Effector memory CD8-positive, alpha-beta T cell (primary cell): ENCODE measurements at regions not wholly inside any gene's neighbourhood (a gene's known extent, or its start where the extent isn't known, plus 50 kb on each side); places are given as distances from the start of the nearest gene placed in this dataset.

ENCODE experiments used
- ATAC-seq: fragments of 150-1000 bp; cut with Tn5 transposase; replicated peaks from 2 replicates; pipeline ENCODE4 v1.10.0; 2021; ENCODE audit warnings: mild to moderate bottlenecking, moderate library complexity
- DNase-seq, 3 experiments: peaks; one replicate each; pipeline ENCODE4 v3.0.0; 2021
- H3K27ac Mint-ChIP-seq, 2 donors: one replicate each; pipeline ENCODE4 v1.8.0; 2022; ENCODE audit warnings: mild to moderate bottlenecking in 2 of 2, mixed read lengths in 2 of 2, moderate library complexity in 2 of 2
- H3K27me3 Mint-ChIP-seq, 2 donors: one replicate each; pipeline ENCODE4 v1.8.0; 2022; ENCODE audit warnings: mixed read lengths in 2 of 2
- H3K36me3 Mint-ChIP-seq: one replicate; pipeline ENCODE4 v1.8.0; 2022; ENCODE audit warnings: mild to moderate bottlenecking, moderate library complexity, mixed read lengths; ENCODE audit not compliant: insufficient read depth
- H3K4me1 Mint-ChIP-seq, 2 donors: one replicate each; pipeline ENCODE4 v1.8.0; 2022; ENCODE audit warnings: low read depth in 2 of 2, mixed read lengths in 2 of 2
- H3K4me3 Mint-ChIP-seq, 2 donors: one replicate each; pipeline ENCODE4 v1.8.0; 2022; ENCODE audit warnings: mild to moderate bottlenecking in 2 of 2, mixed read lengths in 2 of 2, moderate library complexity in 2 of 2
- H3K9me3 Mint-ChIP-seq, 2 donors: one replicate each; pipeline ENCODE4 v1.8.0; 2022; ENCODE audit warnings: mixed read lengths in 2 of 2

DNA sequence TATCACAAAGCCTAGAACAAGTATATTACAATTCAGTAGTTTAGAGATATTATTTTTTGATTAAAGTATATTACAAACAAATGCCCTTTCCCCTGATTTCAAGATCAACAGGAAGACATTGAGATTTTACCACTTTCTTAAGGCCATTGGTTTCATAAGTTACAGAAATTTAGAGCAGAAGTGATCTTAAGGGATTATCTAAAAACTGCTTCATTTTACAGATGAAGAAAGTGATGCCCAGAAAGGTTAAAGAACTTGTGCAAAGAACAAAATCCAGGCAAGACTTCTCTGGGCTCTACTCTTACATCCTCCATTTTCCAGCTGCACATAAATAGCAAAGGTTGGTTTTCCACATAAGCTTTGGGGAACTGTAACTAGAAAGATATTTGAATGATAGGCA is 87.5 kb downstream of the DUSP6 start:
- DNase-seq (no peak), ATAC-seq (no peak)
- Mint-ChIP-seq H3K4me1 (peaks cover 0 to 4% of the 10 kb centered on the region in 2 donors), H3K36me3 (no peaks in the 10 kb centered on the region), H3K9me3 (no peaks in the 10 kb centered on the region), H3K4me3 (no peak overlapping the region), H3K27me3 (no peaks in the 10 kb centered on the region), H3K27ac (no peak overlapping the region)

DNA sequence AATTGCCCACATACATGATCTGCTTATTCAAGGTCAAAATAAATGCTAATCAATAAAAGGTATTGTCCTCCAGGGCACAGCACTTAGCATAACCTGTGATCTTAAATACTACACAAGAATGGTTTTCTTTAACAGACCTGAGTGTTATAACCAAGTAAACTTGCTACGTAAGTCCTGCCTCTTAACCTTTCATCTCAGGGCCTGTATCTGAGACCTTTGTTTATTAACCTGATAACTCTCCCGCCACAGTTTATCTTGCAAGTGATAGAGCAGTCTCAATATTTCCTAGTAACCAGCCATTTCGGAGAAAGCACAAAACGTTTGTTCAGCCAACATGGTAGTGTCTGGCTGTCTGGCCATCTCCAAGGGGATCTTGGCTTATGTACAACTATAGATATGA is 88.4 kb downstream of the DUSP6 start:
- H3K27me3 Mint-ChIP-seq, result no peaks in the 10 kb centered on the region
- no peaks in the 10 kb centered on the region for H3K36me3 Mint-ChIP-seq
- no peak for DNase-seq
- no peaks in the 10 kb centered on the region for H3K9me3 Mint-ChIP-seq
- ATAC-seq, result no peak
- peaks cover 0 to 4% of the 10 kb centered on the region in 2 donors for H3K4me1 Mint-ChIP-seq
- no peak overlapping the region for H3K4me3 Mint-ChIP-seq
- H3K27ac Mint-ChIP-seq, result no peak overlapping the region

DNA sequence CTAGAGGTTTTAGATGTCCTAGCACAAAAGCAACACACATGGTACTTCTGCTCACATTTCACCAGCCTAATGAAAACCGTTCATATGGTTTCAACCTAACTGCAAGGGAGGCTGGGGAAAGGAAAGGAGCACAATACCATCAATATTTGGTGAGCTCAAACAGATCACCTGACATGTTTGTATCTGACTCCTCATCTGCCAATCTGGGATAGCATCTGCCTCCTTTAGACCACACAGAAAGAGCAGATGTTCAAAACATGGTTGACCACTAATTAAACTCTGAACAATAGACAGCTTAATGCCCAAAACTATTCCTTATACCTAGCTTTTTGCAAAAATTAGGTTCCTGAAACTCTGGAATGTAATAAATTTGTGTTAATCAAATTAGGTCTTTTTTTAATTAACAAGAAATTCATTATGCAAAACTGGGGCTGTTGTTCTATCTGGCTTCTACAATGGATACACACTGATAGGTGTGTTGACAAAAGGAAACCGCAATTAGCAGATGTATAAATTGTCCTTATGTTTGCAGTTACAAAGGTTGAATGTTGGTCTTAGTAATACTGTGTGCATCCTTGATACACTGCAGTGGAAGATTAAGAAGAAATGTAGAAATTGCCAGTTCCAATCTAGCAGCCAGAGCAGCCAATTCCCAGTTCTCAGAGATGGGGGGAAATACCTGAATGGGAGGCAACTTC is 89.3 kb downstream of the DUSP6 start:
- DNase-seq (no peak), ATAC-seq (no peak)
- no peak overlapping the region for H3K4me3 Mint-ChIP-seq
- peaks cover 4 to 5% of the 10 kb centered on the region in 2 donors for H3K9me3 Mint-ChIP-seq
- no peak overlapping the region for H3K27ac Mint-ChIP-seq
- no peaks in the 10 kb centered on the region for H3K36me3 Mint-ChIP-seq
- peaks cover 0 to 4% of the 10 kb centered on the region in 2 donors for H3K4me1 Mint-ChIP-seq
- H3K27me3 Mint-ChIP-seq, result no peaks in the 10 kb centered on the region

DNA sequence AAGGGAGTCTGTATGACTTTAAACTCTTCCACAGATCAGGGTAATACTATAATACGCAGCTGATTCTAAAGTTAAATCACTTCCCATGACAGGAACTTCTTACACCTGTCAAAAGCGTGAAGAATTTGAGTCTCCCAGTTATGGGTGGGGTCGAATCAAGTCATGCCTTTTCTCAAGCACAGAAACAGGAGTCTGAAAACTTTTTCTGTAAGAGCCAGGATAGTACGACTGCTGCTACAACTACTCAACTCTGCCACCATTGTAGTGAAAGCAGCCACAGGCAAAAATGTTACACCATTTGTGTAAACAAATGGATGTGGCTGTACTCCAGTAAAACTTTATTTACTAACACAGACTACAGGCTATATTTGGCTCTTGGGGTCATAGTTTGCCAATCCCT is 90.3 kb downstream of the DUSP6 start:
- Mint-ChIP-seq H3K36me3 (no peaks in the 10 kb centered on the region), H3K27ac (no peak overlapping the region), H3K27me3 (no peaks in the 10 kb centered on the region), H3K9me3 (peaks cover 4 to 7% of the 10 kb centered on the region in 2 donors), H3K4me1 (peaks cover 0 to 4% of the 10 kb centered on the region in 2 donors), H3K4me3 (no peak overlapping the region)
- ATAC-seq, result no peak
- DNase-seq, result no peak

DNA sequence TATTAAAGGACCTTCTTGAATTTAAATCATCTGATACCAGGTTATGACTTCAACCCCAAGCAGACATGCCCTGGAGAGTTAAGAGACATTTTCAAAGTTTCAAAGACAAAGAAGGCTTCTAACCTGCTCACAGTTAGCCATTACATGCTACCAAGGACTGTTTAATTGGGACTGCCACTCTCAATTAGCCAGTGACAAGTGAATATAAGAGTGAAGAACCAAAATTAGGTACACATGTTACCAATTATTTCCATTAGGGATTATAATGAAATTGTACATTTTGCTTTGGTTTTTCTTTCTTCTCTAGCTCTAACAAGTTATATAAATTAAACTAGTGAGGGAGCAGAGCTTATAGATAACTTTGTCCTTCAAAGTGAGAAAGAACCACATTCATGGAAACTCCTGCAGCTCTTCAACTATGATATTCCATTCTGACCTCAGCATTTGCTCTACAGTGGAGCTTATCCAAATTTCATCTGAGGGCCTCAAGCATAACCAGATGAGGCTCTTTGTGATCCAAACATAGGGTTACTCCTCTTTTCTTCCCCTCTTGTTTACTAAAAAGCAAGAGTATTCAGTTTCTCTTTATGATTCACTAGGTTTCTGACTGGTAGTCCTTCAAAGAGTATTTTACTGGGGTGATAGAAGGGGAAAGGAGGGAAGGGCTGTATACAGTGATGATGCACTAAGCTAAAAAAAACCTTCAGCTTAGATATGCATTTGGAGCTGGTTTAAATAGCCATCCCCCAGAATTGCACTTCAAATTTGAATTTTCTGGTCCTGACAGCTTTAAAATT is 91.3 kb downstream of the DUSP6 start:
- Mint-ChIP-seq H3K9me3 (peaks cover 4 to 7% of the 10 kb centered on the region in 2 donors), H3K27ac (no peak overlapping the region), H3K4me3 (no peak overlapping the region), H3K36me3 (no peaks in the 10 kb centered on the region), H3K27me3 (no peaks in the 10 kb centered on the region), H3K4me1 (peaks cover 0 to 4% of the 10 kb centered on the region in 2 donors)
- ATAC-seq, result no peak
- DNase-seq, result no peak

DNA sequence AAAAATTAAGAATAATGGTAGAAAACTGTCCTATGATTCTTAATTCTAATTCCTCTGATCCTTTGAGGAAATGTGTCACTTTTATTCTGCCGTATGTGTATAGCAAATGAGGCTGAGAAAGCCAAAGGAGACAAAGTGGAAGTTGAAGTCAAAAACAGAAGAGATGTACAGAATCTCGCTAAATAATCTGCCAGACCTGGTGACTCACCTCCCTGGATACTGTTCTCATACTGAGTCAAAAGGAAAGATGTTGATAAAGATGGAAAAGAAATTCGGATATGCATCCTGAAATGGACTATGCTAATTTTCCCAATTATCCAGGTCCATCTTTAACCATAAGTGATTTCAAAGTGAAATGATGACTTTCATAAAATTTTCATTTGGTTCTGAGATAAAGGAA is 92.5 kb downstream of the DUSP6 start:
- Mint-ChIP-seq H3K27me3 (no peaks in the 10 kb centered on the region), H3K4me1 (peaks cover 0 to 4% of the 10 kb centered on the region in 2 donors), H3K27ac (no peak overlapping the region), H3K9me3 (peaks cover 4 to 7% of the 10 kb centered on the region in 2 donors), H3K36me3 (no peaks in the 10 kb centered on the region), H3K4me3 (no peak overlapping the region)
- DNase-seq (no peak), ATAC-seq (no peak)

DNA sequence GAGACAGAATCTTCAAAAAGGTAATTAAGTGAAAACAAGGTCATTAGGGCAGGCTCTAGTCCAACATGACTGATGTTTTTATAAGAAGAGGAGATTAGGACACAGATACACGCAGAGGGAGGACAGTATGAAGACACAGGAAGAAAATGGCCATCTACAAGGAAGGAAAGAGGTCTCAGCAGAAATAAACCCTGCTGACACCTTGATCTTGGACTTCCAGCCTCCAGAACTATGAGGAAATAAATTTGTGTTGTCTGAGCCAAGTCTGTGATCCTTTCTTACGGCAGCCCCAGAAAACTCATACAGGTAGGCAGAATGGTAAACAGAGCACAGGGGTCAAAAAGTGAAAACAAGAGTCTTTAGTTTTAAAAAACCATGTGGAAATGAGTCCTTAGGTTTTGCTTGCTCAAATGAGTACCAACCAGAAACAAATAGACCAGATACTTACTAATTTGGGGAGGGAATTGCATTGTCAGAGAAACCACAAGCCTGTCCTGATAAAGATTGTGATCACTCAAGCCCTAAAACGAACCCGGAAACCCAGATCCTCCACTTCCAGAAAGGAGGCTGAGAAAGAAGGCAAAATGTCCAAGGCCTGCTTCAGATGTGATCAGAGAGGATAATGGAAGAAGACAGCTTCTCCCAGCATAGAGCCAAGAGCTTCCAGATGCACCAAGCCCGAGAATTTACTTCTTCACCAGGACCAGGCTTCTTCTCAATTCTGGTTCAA is 93.9 kb downstream of the DUSP6 start:
- H3K4me1 Mint-ChIP-seq, result peaks cover 0 to 4% of the 10 kb centered on the region in 2 donors
- no peak overlapping the region for H3K4me3 Mint-ChIP-seq
- H3K27ac Mint-ChIP-seq, result no peak overlapping the region
- ATAC-seq, result no peak
- H3K27me3 Mint-ChIP-seq, result no peaks in the 10 kb centered on the region
- DNase-seq, result no peak
- no peaks in the 10 kb centered on the region for H3K36me3 Mint-ChIP-seq
- peaks cover 4 to 7% of the 10 kb centered on the region in 2 donors for H3K9me3 Mint-ChIP-seq

DNA sequence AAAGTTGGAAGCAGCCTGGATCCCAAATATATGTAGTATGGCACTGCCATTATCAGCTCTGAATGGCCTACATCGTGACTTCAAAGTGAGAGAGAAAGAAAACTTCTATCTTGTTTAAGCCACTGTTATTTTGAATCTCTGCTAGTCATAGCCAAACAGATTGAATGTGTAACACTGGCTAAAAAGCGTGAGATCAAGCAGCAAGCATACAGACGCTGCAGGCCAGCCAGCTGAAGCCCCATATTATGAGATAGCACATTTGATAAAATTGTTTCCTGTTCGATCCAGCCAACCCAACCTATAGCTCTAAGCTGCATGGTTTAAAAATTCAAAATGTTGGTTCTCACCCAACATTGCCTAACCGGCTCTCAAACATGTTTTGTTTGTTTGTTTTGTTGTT is 95.0 kb downstream of the DUSP6 start:
- no peak overlapping the region for H3K27ac Mint-ChIP-seq
- ATAC-seq (no peak), DNase-seq (no peak)
- H3K9me3 Mint-ChIP-seq, result peaks cover 4 to 7% of the 10 kb centered on the region in 2 donors
- H3K4me3 Mint-ChIP-seq, result no peak overlapping the region
- H3K36me3 Mint-ChIP-seq, result no peaks in the 10 kb centered on the region
- H3K27me3 Mint-ChIP-seq, result no peaks in the 10 kb centered on the region
- H3K4me1 Mint-ChIP-seq, result peaks cover 0 to 3% of the 10 kb centered on the region in 2 donors

DNA sequence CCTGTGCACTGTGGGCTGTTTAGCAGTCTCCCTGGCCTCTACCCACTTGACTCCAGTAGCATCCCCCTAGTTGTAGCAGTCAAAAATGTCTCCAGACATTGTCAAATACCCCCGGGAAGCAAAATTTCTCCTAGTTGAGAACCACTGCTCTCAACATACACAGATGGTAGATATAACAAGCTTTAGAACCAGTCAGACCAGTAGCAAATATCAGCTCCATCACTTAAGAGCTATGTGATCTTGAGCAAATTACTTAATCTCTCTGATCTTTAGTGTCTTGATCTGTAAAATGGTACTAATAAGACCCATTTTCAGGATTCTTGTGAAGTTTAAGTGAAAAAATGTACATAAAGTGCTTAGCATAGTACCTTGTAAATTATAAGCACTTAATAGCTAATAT is 96.2 kb downstream of the DUSP6 start:
- Mint-ChIP-seq H3K9me3 (peaks cover 4 to 7% of the 10 kb centered on the region in 2 donors), H3K36me3 (no peaks in the 10 kb centered on the region), H3K27me3 (no peaks in the 10 kb centered on the region), H3K27ac (no peak overlapping the region), H3K4me3 (no peak overlapping the region), H3K4me1 (peaks cover 0 to 4% of the 10 kb centered on the region in 2 donors)
- DNase-seq (no peak), ATAC-seq (no peak)

DNA sequence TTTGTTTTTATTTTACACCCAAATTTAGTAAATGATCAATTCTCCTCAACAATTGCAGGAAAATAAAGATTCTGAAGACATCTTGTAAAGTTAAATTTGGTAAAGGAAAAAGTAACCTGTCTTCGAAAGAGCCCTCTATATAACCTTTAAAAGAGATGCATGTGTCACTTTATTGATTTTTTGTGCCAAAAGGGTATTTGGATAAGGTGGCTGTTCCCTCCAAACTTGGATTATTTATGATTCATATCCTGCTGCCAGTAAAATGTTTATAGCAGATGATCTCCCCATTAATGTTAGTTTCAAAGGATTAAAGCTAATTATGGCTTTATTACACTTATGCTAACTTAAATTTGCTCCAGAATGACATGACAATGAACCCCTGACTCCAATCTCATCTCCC is 98.8 kb downstream of the DUSP6 start:
- Mint-ChIP-seq H3K27me3 (no peaks in the 10 kb centered on the region), H3K4me1 (peaks cover 0 to 4% of the 10 kb centered on the region in 2 donors), H3K9me3 (peaks cover 4 to 7% of the 10 kb centered on the region in 2 donors), H3K36me3 (no peaks in the 10 kb centered on the region), H3K27ac (no peak overlapping the region), H3K4me3 (no peak overlapping the region)
- ATAC-seq, result no peak
- no peak for DNase-seq

DNA sequence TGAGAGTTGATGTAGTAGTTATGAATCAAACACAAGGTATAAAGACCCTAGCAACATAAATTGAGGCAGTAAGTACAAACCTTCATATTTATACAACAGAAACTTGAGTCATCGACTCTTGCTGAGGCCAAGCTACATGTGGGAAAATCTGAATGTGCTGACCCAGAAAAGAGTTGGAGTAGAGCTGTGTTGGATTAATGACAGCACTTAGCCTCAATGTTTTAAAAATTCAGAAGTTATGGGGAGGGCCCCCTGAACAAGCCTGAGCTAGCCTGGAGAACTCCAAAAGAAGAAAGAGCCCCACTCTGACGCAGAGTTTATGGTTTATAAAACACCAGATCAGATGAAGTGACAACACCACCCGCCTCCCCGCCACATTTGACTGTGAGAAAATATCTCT is 100.0 kb downstream of the DUSP6 start:
- H3K4me3 Mint-ChIP-seq, result no peak overlapping the region
- no peak for ATAC-seq
- H3K4me1 Mint-ChIP-seq, result peaks cover 0 to 4% of the 10 kb centered on the region in 2 donors
- H3K27ac Mint-ChIP-seq, result peak overlapping the region in 1 of 2 donors; percentile 33
- no peak for DNase-seq
- H3K27me3 Mint-ChIP-seq, result no peaks in the 10 kb centered on the region
- H3K36me3 Mint-ChIP-seq, result no peaks in the 10 kb centered on the region
- H3K9me3 Mint-ChIP-seq, result no peaks in the 10 kb centered on the region

DNA sequence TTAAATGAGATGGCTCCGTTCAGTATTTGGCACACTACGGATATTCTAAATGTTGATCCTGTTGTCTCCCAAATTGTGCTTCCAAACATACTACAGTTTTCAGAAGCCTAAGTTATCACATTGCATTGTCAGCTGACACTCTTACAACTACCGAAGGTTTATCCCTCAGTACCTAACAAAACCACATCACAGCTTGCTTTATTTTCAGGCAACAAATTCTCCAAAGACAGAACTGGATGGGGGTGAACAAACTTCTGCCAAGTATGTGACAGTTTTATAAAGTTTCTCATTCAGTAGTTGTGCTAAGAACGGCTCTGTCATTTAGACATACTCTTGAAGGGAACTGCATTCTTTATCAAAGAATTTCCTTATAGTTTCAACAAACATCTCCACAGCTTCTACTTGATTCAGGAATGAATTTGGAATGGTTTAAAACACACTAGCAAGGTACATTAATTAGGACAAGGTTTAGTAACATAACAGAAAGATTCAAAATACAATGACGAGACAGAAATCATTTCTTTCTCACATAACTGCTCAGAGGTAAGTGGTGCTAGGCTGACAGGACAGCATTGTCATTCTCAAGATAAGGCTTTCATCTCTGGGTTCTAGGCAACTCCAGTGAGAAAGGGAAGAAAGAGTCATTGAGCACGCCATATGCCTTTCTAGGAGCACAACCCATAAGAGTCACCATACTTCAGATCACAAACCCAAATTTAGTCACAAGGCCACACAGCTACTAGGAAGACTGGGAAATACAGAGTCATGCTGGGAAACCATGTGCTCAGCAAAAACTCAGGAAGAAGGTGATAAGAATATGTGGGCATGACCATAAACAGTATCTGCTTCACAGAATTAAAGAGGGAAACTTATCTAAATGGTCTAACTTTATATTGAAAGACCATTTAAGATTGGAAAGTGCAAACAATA is 100.7 kb downstream of the DUSP6 start:
- ATAC-seq (no peak), DNase-seq (no peak)
- H3K9me3 Mint-ChIP-seq, result no peaks in the 10 kb centered on the region
- peaks cover 0 to 4% of the 10 kb centered on the region in 2 donors for H3K4me1 Mint-ChIP-seq
- no peak overlapping the region for H3K4me3 Mint-ChIP-seq
- no peaks in the 10 kb centered on the region for H3K36me3 Mint-ChIP-seq
- H3K27me3 Mint-ChIP-seq, result no peaks in the 10 kb centered on the region
- no peak overlapping the region for H3K27ac Mint-ChIP-seq

DNA sequence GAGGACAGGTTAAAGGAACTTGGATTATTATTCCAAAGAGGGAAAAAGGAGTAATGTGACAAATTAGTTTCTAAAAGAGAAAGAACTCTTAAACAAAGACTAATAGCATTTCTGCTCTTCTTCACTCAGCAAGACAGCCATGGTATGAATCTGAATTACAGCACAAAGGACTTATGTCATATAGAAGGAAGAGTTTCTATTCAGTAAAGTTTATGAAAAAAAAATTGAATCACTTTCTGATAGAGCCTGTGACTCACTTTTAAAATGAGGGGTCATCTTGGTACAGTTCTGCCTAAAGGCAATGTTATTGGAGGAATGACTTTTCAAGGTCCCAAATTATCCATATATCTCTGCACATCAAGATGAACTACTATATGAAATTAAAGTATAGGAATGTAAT is 101.7 kb downstream of the DUSP6 start:
- ATAC-seq, result no peak
- no peak for DNase-seq
- Mint-ChIP-seq H3K4me3 (no peak overlapping the region), H3K27me3 (no peaks in the 10 kb centered on the region), H3K9me3 (no peaks in the 10 kb centered on the region), H3K4me1 (peaks cover 0 to 7% of the 10 kb centered on the region in 2 donors), H3K36me3 (no peaks in the 10 kb centered on the region), H3K27ac (no peak overlapping the region)
